Rectal smooth muscle tissue (tissue), 1 donor: ENCODE measurements at regions not wholly inside any gene's neighbourhood (a gene's known extent, or its start where the extent isn't known, plus 50 kb on each side); places are given as distances from the start of the nearest gene placed in this dataset.
"Not testable (repeated sequence)": the region's sequence is repeated elsewhere in the genome, so short reads cannot be mapped to it uniquely, and the experiment has no call there.

Experiments
- H3K27ac ChIP-seq: one replicate; pipeline ENCODE4 v1.7.0; 2013; ENCODE audit warnings: low read depth, low read length, inconsistent platforms
- H3K27me3 ChIP-seq: one replicate; pipeline ENCODE4 v1.7.0; 2013; ENCODE audit warnings: low read length; ENCODE audit not compliant: control insufficient read depth, insufficient read depth
- H3K36me3 ChIP-seq: one replicate; pipeline ENCODE4 v1.7.0; 2013; ENCODE audit warnings: low read length; ENCODE audit not compliant: control insufficient read depth, insufficient read depth
- H3K4me1 ChIP-seq: one replicate; pipeline ENCODE4 v1.7.0; 2013; ENCODE audit warnings: low read length; ENCODE audit not compliant: control insufficient read depth, insufficient read depth
- H3K4me3 ChIP-seq: one replicate; pipeline ENCODE4 v1.7.0; 2013; ENCODE audit warnings: low read length
- H3K9ac ChIP-seq: one replicate; pipeline ENCODE4 v1.7.0; 2013; ENCODE audit warnings: low read length

- H3K27ac ChIP-seq, H3K27me3 ChIP-seq, H3K4me3 ChIP-seq, H3K4me1 ChIP-seq, H3K36me3 ChIP-seq, H3K9ac ChIP-seq: not testable (repeated sequence)
Observed at GRCh38 chr2:87593784-87594610, 153.9 kb upstream of the PLGLB2 start.

DNA sequence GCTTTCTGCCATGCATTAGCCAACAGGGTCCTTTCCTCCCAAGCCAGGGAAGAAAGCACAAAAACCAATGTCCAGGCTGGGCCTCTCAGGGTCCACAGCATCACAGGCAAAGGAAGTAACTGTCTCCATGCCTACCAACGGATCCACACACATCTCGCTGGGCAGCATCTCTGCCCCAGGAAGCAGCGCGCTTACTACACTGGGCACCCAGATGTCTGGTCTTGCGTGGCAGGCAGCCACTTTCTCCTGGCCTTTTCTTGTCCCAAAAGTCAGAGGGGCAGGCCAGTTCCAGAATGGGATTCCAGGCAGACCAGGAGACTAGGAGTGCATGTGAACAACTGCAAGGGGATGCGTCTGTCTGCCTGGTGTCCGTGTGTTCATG lies 153.3 kb upstream of the PLGLB2 start:
- H3K27me3 ChIP-seq, H3K27ac ChIP-seq, H3K4me1 ChIP-seq, H3K4me3 ChIP-seq, H3K9ac ChIP-seq, H3K36me3 ChIP-seq: not testable (repeated sequence)

DNA sequence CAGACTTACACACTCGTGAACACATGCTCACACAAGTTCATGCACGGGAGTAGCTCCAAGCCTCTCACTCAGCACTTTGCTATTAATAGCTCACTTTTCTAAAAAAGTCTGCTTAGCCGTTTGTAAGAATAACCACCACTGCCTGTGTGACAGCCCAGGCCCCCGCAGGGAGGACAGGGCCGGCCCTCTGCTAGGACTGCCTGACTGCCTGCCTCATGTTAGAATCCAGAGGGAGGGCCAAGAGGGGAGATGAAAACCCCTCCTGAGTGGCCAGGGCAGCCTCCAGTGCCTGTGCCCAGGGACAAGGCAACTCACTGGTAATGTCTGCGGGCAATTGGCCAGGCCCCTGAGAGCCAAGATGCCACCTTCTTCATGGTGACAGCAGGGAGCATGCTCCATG lies 152.9 kb upstream of the PLGLB2 start:
- not testable (repeated sequence) for H3K4me3 ChIP-seq, H3K27me3 ChIP-seq, H3K9ac ChIP-seq, H3K4me1 ChIP-seq, H3K36me3 ChIP-seq, H3K27ac ChIP-seq

- not testable (repeated sequence) for H3K4me1 ChIP-seq, H3K9ac ChIP-seq, H3K36me3 ChIP-seq, H3K27me3 ChIP-seq, H3K27ac ChIP-seq, H3K4me3 ChIP-seq
Observed at GRCh38 chr2:87600961-87601360, 146.9 kb upstream of the PLGLB2 start.

- not testable (repeated sequence) for H3K9ac ChIP-seq, H3K27me3 ChIP-seq, H3K36me3 ChIP-seq, H3K27ac ChIP-seq, H3K4me3 ChIP-seq, H3K4me1 ChIP-seq
Observed at GRCh38 chr2:87602118-87602517, 145.8 kb upstream of the PLGLB2 start.

GRCh38 chr2:87602728-87603127 lies 145.2 kb upstream of the PLGLB2 start:
- H3K27me3 ChIP-seq, H3K27ac ChIP-seq, H3K4me1 ChIP-seq, H3K9ac ChIP-seq, H3K36me3 ChIP-seq, H3K4me3 ChIP-seq: not testable (repeated sequence)

GRCh38 chr2:87603418-87604278 lies 144.2 kb upstream of the PLGLB2 start:
- H3K27me3 ChIP-seq, H3K4me1 ChIP-seq, H3K9ac ChIP-seq, H3K27ac ChIP-seq, H3K36me3 ChIP-seq, H3K4me3 ChIP-seq: not testable (repeated sequence)

GRCh38 chr2:87604279-87604818 lies 143.5 kb upstream of the PLGLB2 start:
- H3K4me1 ChIP-seq, H3K27ac ChIP-seq: not testable (repeated sequence)

GRCh38 chr2:87604980-87605379 lies 142.9 kb upstream of the PLGLB2 start:
- H3K9ac ChIP-seq, H3K36me3 ChIP-seq, H3K27ac ChIP-seq, H3K27me3 ChIP-seq, H3K4me3 ChIP-seq, H3K4me1 ChIP-seq: not testable (repeated sequence)

More at GRCh38 chr2:87604279-87604818, 143.5 kb upstream of the PLGLB2 start:
- not testable (repeated sequence) for H3K9ac ChIP-seq, H3K27me3 ChIP-seq, H3K36me3 ChIP-seq, H3K4me3 ChIP-seq

DNA sequence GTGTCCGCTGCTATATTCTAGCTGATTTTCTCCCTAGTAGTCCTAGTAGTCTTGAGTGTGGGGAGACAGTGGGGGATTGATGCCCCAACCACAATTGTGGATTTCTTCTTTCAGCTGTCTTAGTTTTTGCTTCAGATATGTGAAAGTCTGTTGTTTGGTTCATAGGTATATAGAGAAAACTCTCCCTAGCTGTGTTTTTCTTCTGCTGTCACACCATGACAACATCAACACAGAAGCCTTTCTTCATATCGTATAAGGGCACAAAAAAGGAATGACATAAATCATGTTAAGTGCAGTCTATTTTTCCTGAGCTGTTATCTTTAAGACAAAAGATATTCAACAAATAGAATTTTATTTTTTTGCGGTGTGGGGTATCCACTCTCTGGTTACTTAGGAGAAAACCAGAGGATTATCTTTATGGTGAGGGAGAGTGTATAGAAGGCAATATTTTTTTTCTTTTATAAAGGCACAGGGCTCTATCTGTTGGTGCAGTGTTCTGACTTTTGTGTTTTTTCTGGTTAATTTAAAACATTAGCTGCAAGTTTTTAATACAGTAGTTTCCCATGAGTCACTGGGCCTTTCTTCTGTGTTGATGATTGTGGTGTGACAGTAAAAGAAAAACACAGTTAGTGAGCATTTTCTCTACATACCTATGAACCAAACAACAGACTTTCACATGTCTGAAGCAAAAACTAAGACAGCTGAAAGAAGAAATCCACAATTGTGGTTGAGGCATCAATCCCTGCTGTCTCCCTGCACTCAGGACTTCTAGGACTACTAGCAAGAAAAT lies 139.3 kb upstream of the PLGLB2 start:
- not testable (repeated sequence) for H3K4me1 ChIP-seq, H3K9ac ChIP-seq, H3K27me3 ChIP-seq, H3K4me3 ChIP-seq, H3K27ac ChIP-seq, H3K36me3 ChIP-seq

DNA sequence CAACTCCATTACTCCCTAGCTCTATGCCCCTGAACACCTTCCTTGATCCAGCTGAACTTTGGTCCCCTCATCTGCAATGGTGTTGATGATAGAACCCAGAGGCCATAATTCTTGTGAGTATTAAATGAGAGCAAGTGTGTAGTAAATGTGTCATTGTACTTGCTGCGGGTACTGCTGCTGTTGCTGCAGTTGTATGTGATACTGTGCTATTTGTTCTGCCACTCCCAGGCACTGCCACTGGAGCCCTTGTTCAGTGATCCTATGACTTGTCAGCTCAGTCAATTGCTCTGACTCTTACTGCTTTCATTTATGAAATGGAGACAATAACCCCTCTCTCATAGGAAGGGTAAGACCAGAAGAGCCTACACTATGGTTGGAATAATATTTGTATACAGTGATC lies 136.9 kb upstream of the PLGLB2 start:
- H3K27me3 ChIP-seq, H3K4me3 ChIP-seq, H3K27ac ChIP-seq, H3K9ac ChIP-seq, H3K4me1 ChIP-seq, H3K36me3 ChIP-seq: not testable (repeated sequence)

DNA sequence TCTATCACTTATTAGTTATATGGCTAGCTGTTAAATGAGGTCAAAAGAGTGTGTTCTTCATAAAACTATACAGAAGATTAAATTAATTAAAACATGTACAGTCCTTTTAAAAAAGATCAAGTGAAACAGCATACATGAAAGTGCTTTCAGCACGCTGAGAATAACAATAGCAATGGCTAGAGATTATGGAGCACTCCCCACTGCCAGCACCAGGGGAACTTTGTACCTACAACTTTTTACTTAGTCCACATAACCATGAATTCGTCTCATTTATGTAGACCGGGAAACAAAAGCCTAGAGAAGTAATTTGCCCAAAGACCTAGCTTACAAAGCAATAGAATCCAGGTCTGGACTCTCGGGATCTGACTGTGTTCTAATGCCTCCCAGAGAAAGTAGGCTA lies 136.5 kb upstream of the PLGLB2 start:
- H3K27me3 ChIP-seq, H3K9ac ChIP-seq, H3K4me3 ChIP-seq, H3K27ac ChIP-seq, H3K4me1 ChIP-seq, H3K36me3 ChIP-seq: not testable (repeated sequence)
